Keratinocyte (primary cell): ENCODE measurements at regions not wholly inside any gene's neighbourhood (a gene's known extent, or its start where the extent isn't known, plus 50 kb on each side); places are given as distances from the start of the nearest gene placed in this dataset.

Source experiments
- DNase-seq: peaks from one replicate; pipeline ENCODE4 v3.0.0-alpha.2; 2011; ENCODE audit warnings: low read depth, missing footprints, low spot score
- FAIRE-seq: peaks from 2 replicates; lab custom pipeline; 2011; peaks lifted over from hg19 to GRCh38; lab: Jason Lieb, UNC
- H2AFZ ChIP-seq: 2 replicates; pipeline ENCODE4 v1.6.0; 2012; ENCODE audit warnings: low read length, control low read depth, inconsistent platforms; ENCODE audit not compliant: control insufficient read depth
- H3K27ac ChIP-seq: 2 replicates; pipeline ENCODE4 v1.5.1; 2011; ENCODE audit warnings: low read length; ENCODE audit not compliant: control insufficient read depth, insufficient read depth
- H3K27me3 ChIP-seq: 3 replicates; pipeline ENCODE4 v1.6.0; 2011; ENCODE audit warnings: low read length; ENCODE audit not compliant: control insufficient read depth, insufficient read depth; ENCODE audit errors: extremely low read depth
- H3K36me3 ChIP-seq, 2 experiments: 2 replicates in 1 of 2; 3 replicates in 1 of 2; pipeline ENCODE4 v1.5.1; 2011; ENCODE audit warnings: low read length in 2 of 2, mild to moderate bottlenecking in 1 of 2; ENCODE audit not compliant: control insufficient read depth in 2 of 2, insufficient read depth in 2 of 2; ENCODE audit errors: extremely low read depth in 1 of 2
- H3K4me1 ChIP-seq: 3 replicates; pipeline ENCODE4 v1.5.1; 2011; ENCODE audit warnings: low read length; ENCODE audit not compliant: control insufficient read depth, insufficient read depth; ENCODE audit errors: extremely low read depth
- H3K4me2 ChIP-seq: 3 replicates; pipeline ENCODE4 v1.6.0; 2011; ENCODE audit warnings: low read depth, low read length; ENCODE audit not compliant: control insufficient read depth, insufficient read depth; ENCODE audit errors: extremely low read depth
- H3K4me3 ChIP-seq, 3 experiments: fragments of 200-600 bp in 1 of 3; sonication (generic) in 1 of 3; 2 replicates in 2 of 3; 3 replicates in 1 of 3; pipeline ENCODE4 v1.5.1; 2011 to 2016; ENCODE audit warnings: low read length in 3 of 3, mild to moderate bottlenecking in 3 of 3, control low read depth in 2 of 3, inconsistent platforms in 1 of 3, low read depth in 1 of 3, mixed read lengths in 1 of 3, mixed run types in 1 of 3, moderate library complexity in 1 of 3; ENCODE audit not compliant: control insufficient read depth in 2 of 3, insufficient read depth in 2 of 3; ENCODE audit errors: extremely low read depth in 1 of 3
- H3K79me2 ChIP-seq: 2 replicates; pipeline ENCODE4 v1.6.0; 2012; ENCODE audit warnings: low read length; ENCODE audit not compliant: control insufficient read depth, insufficient read depth
- H3K9ac ChIP-seq: 3 replicates; pipeline ENCODE4 v1.6.0; 2011; ENCODE audit warnings: low read length; ENCODE audit not compliant: control insufficient read depth, insufficient read depth; ENCODE audit errors: extremely low read depth
- H3K9me1 ChIP-seq: 3 replicates; pipeline ENCODE4 v1.6.0; 2011; ENCODE audit warnings: low read length; ENCODE audit not compliant: control insufficient read depth, insufficient read depth; ENCODE audit errors: extremely low read depth
- H3K9me3 ChIP-seq: 2 replicates; pipeline ENCODE4 v1.5.1; 2012; ENCODE audit warnings: low read depth, low read length; ENCODE audit not compliant: control insufficient read depth
- H4K20me1 ChIP-seq: 3 replicates; pipeline ENCODE4 v1.6.0; 2011; ENCODE audit warnings: low read length; ENCODE audit not compliant: control insufficient read depth, insufficient read depth; ENCODE audit errors: extremely low read depth
- EZH2 ChIP-seq: IDR thresholded peaks from one replicate; pipeline ENCODE4 v1.6.1; 2012; ENCODE audit warnings: inconsistent platforms, mild to moderate bottlenecking, low read length, moderate library complexity
- dilution Hi-C: fragments of 300-500 bp; cut with MboI; formaldehyde crosslinking; loops from one replicate; pipeline ENCODE4 v1.7.0; 2020; ENCODE audit warnings: low sequenced_read_pairs; ENCODE audit not compliant: extremely low pct_ligation_motif_present
- TF ChIP-seq, protein P1 (sequence below), 3 experiments: IDR thresholded peaks in 1 of 3; conservative IDR thresholded peaks in 1 of 3; optimal IDR thresholded peaks in 1 of 3; 2 replicates in 2 of 3; 3 replicates in 1 of 3; pipeline versions ENCODE3 to v1.5.1; 2011; ENCODE audit warnings: low read length in 3 of 3, mild to moderate bottlenecking in 3 of 3, moderate library complexity in 2 of 3, control low read depth in 1 of 3, inconsistent platforms in 1 of 3; ENCODE audit not compliant: insufficient read depth in 2 of 3; ENCODE audit errors: extremely low read depth in 1 of 3

DNA sequence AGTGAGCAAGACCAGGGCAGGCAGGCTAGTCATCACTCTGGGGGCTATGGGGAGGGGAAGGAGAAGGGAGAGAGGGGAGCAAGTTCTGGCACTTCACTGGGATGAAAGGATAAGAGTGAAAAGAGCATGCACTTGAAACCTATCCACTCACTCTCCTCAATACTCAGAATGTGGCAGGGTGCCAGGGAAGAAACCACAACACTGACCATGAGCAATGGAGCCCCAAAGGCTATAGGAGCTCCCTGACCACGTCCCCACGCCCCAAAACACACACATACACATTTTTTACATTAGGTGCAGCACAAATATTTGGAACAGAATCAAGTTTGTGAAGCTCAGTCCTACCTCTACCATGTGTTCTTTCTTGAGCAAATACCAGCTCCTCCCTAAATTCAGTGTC lies 132.2 kb downstream of the IDS start:
- Histone ChIP-seq H3K9me3 (no peaks in the 10 kb centered on the region), H2AFZ (no peak overlapping the region), H3K36me3 (no peaks in the 10 kb centered on the region), H3K9ac (no peak overlapping the region), H3K27me3 (no peaks in the 10 kb centered on the region), H3K4me3 (no peak overlapping the region), H3K4me1 (no peaks in the 10 kb centered on the region), H3K27ac (no peak overlapping the region), H4K20me1 (no peaks in the 10 kb centered on the region), H3K79me2 (no peaks in the 10 kb centered on the region), H3K4me2 (no peak overlapping the region), H3K9me1 (no peaks in the 10 kb centered on the region)
- dilution Hi-C loops: no loop called here
- no peak for FAIRE-seq
- TF ChIP-seq, protein P1, sequence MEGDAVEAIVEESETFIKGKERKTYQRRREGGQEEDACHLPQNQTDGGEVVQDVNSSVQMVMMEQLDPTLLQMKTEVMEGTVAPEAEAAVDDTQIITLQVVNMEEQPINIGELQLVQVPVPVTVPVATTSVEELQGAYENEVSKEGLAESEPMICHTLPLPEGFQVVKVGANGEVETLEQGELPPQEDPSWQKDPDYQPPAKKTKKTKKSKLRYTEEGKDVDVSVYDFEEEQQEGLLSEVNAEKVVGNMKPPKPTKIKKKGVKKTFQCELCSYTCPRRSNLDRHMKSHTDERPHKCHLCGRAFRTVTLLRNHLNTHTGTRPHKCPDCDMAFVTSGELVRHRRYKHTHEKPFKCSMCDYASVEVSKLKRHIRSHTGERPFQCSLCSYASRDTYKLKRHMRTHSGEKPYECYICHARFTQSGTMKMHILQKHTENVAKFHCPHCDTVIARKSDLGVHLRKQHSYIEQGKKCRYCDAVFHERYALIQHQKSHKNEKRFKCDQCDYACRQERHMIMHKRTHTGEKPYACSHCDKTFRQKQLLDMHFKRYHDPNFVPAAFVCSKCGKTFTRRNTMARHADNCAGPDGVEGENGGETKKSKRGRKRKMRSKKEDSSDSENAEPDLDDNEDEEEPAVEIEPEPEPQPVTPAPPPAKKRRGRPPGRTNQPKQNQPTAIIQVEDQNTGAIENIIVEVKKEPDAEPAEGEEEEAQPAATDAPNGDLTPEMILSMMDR (optimal IDR thresholded peaks at IDR 0.05 in 1 of 3, IDR thresholded peaks at IDR 0.05 in 1 of 3, conservative IDR thresholded peaks at IDR 0.05 in 1 of 3; ENCODE audit: extremely low read depth in 1 of 3, insufficient read depth in 2 of 3, low read length in 3 of 3): no peak
- no peak for TF ChIP-seq EZH2
- no peak for DNase-seq

DNA sequence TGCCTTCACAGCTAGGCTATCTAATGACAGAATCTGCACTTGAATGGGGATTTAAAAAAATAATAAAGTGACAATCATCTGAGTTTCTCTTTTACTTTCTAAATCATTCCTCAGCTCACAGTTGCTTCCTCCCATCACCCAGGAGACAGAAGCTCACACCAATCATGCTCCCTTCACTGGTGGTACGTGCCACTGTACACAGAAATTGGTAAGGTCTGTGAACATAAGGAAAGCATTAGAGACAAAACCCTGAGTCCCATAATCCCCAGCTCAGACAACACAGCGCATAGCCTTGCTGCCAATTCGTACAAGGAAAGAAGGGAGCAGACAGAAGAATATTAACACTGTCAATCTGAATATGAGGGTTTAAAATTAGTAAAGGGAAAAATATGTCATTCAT lies 133.1 kb downstream of the IDS start:
- H3K9ac ChIP-seq: no peak overlapping the region
- dilution Hi-C loops: no loop called here
- FAIRE-seq: no peak
- no peak overlapping the region for H3K4me3 ChIP-seq
- H3K9me3 ChIP-seq: no peaks in the 10 kb centered on the region
- H4K20me1 ChIP-seq: no peaks in the 10 kb centered on the region
- no peaks in the 10 kb centered on the region for H3K9me1 ChIP-seq
- H3K4me1 ChIP-seq: no peaks in the 10 kb centered on the region
- H2AFZ ChIP-seq: no peak overlapping the region
- H3K36me3 ChIP-seq: no peaks in the 10 kb centered on the region
- DNase-seq: no peak
- TF ChIP-seq EZH2: no peak
- TF ChIP-seq, protein P1 (optimal IDR thresholded peaks at IDR 0.05 in 1 of 3, IDR thresholded peaks at IDR 0.05 in 1 of 3, conservative IDR thresholded peaks at IDR 0.05 in 1 of 3; ENCODE audit: extremely low read depth in 1 of 3, insufficient read depth in 2 of 3, low read length in 3 of 3): no peak
- no peaks in the 10 kb centered on the region for H3K27me3 ChIP-seq
- H3K27ac ChIP-seq: no peak overlapping the region
- H3K79me2 ChIP-seq: no peaks in the 10 kb centered on the region
- H3K4me2 ChIP-seq: no peak overlapping the region
